ENCODE measurements at regions not wholly inside any gene's neighbourhood (a gene's known extent, or its start where the extent isn't known, plus 50 kb on each side); places are given as distances from the start of the nearest gene placed in this dataset.

- TF ChIP-seq EZH2phosphoT487 (IDR thresholded peaks at IDR 0.05; ENCODE audit: insufficient read depth, low read depth) (no peak), EZH2 (IDR thresholded peaks at IDR 0.05; ENCODE audit: insufficient read depth, poor library complexity, severe bottlenecking) (no peak)
Observed at GRCh38 chr2:183229386-183229785, 105.1 kb downstream of the NUP35 start.

Data from GM23248 (cell line).